ENCODE measurements at regions not wholly inside any gene's neighbourhood (a gene's known extent, or its start where the extent isn't known, plus 50 kb on each side); places are given as distances from the start of the nearest gene placed in this dataset.
A peak's percentile ranks its signal among the peaks of the same experiment; 100 is the strongest.

GRCh38 chr4:174438711-174439110 is 83.6 kb downstream of the HPGD start:
- no peak for ATAC-seq (replicated peaks in 1 of 2)
- no peaks in the 10 kb centered on the region for H3K4me1 Mint-ChIP-seq (ENCODE audit: low read depth)
- no peak overlapping the region for H3K4me3 Mint-ChIP-seq
- no peak overlapping the region for H3K27ac Mint-ChIP-seq
- no peaks in the 10 kb centered on the region for H3K36me3 Mint-ChIP-seq (ENCODE audit: insufficient read depth in 2 of 2)
- DNase-seq, result no peak
- peaks cover 0 to 4% of the 10 kb centered on the region in 2 donors for H3K9me3 Mint-ChIP-seq
- H3K27me3 Mint-ChIP-seq (ENCODE audit: low read depth), result no peaks in the 10 kb centered on the region

GRCh38 chr4:174437749-174438148 is 84.5 kb downstream of the HPGD start:
- peaks cover 3 to 4% of the 10 kb centered on the region in 2 donors for H3K9me3 Mint-ChIP-seq
- ATAC-seq (replicated peaks in 1 of 2), result no peak
- no peak for DNase-seq
- H3K36me3 Mint-ChIP-seq (ENCODE audit: insufficient read depth in 2 of 2), result no peaks in the 10 kb centered on the region
- no peak overlapping the region for H3K4me3 Mint-ChIP-seq
- H3K27ac Mint-ChIP-seq, result no peak overlapping the region
- H3K27me3 Mint-ChIP-seq (ENCODE audit: low read depth), result no peaks in the 10 kb centered on the region
- no peaks in the 10 kb centered on the region for H3K4me1 Mint-ChIP-seq (ENCODE audit: low read depth)

GRCh38 chr4:174437324-174437723 is 85.0 kb downstream of the HPGD start:
- H3K27me3 Mint-ChIP-seq (ENCODE audit: low read depth), result no peaks in the 10 kb centered on the region
- ATAC-seq (replicated peaks in 1 of 2) (no peak), DNase-seq (no peak)
- no peak overlapping the region for H3K4me3 Mint-ChIP-seq
- no peaks in the 10 kb centered on the region for H3K36me3 Mint-ChIP-seq (ENCODE audit: insufficient read depth in 2 of 2)
- H3K4me1 Mint-ChIP-seq (ENCODE audit: low read depth), result no peaks in the 10 kb centered on the region
- peaks cover 4% of the 10 kb centered on the region in 2 donors for H3K9me3 Mint-ChIP-seq
- H3K27ac Mint-ChIP-seq, result no peak overlapping the region

- H3K4me3 Mint-ChIP-seq, result no peak overlapping the region
- no peaks in the 10 kb centered on the region for H3K4me1 Mint-ChIP-seq (ENCODE audit: low read depth)
- DNase-seq (no peak), ATAC-seq (replicated peaks in 1 of 2) (no peak)
- H3K27ac Mint-ChIP-seq, result no peak overlapping the region
- no peaks in the 10 kb centered on the region for H3K36me3 Mint-ChIP-seq (ENCODE audit: insufficient read depth in 2 of 2)
- H3K9me3 Mint-ChIP-seq, result peaks cover 4% of the 10 kb centered on the region in 2 donors
- no peaks in the 10 kb centered on the region for H3K27me3 Mint-ChIP-seq (ENCODE audit: low read depth)
These were observed 85.9 kb downstream of the HPGD start for GRCh38 chr4:174436377-174436776.

- no peak for DNase-seq
- Mint-ChIP-seq H3K27ac (no peak overlapping the region), H3K27me3 (ENCODE audit: low read depth) (no peaks in the 10 kb centered on the region), H3K9me3 (peaks cover 4% of the 10 kb centered on the region in 2 donors), H3K36me3 (ENCODE audit: insufficient read depth in 2 of 2) (no peaks in the 10 kb centered on the region), H3K4me1 (ENCODE audit: low read depth) (no peaks in the 10 kb centered on the region), H3K4me3 (no peak overlapping the region)
- ATAC-seq (replicated peaks in 1 of 2), result no peak
These were observed 86.3 kb downstream of the HPGD start for GRCh38 chr4:174435974-174436373.

- Mint-ChIP-seq H3K36me3 (ENCODE audit: insufficient read depth in 2 of 2) (no peaks in the 10 kb centered on the region), H3K27me3 (ENCODE audit: low read depth) (no peaks in the 10 kb centered on the region), H3K4me1 (ENCODE audit: low read depth) (no peaks in the 10 kb centered on the region), H3K4me3 (no peak overlapping the region), H3K9me3 (peaks cover 4% of the 10 kb centered on the region in 2 donors), H3K27ac (no peak overlapping the region)
- DNase-seq, result no peak
- no peak for ATAC-seq (replicated peaks in 1 of 2)
These were observed 87.8 kb downstream of the HPGD start for GRCh38 chr4:174434455-174434854.

- peaks cover 0 to 4% of the 10 kb centered on the region in 2 donors for H3K9me3 Mint-ChIP-seq
- no peak overlapping the region for H3K4me3 Mint-ChIP-seq
- no peaks in the 10 kb centered on the region for H3K36me3 Mint-ChIP-seq (ENCODE audit: insufficient read depth in 2 of 2)
- H3K27me3 Mint-ChIP-seq (ENCODE audit: low read depth), result no peaks in the 10 kb centered on the region
- ATAC-seq (replicated peaks in 1 of 2) (no peak), DNase-seq (no peak)
- H3K27ac Mint-ChIP-seq, result no peak overlapping the region
- H3K4me1 Mint-ChIP-seq (ENCODE audit: low read depth), result no peaks in the 10 kb centered on the region
These were observed 91.7 kb downstream of the HPGD start for GRCh38 chr4:174430576-174430975.

GRCh38 chr4:174429701-174430410 is 92.4 kb downstream of the HPGD start:
- DNase-seq (no peak), ATAC-seq (replicated peaks in 1 of 2) (no peak)
- H3K4me3 Mint-ChIP-seq, result no peak overlapping the region
- H3K27ac Mint-ChIP-seq, result no peak overlapping the region
- no peaks in the 10 kb centered on the region for H3K36me3 Mint-ChIP-seq (ENCODE audit: insufficient read depth in 2 of 2)
- peaks cover 0 to 4% of the 10 kb centered on the region in 2 donors for H3K9me3 Mint-ChIP-seq
- no peaks in the 10 kb centered on the region for H3K4me1 Mint-ChIP-seq (ENCODE audit: low read depth)
- no peaks in the 10 kb centered on the region for H3K27me3 Mint-ChIP-seq (ENCODE audit: low read depth)

- H3K9me3 Mint-ChIP-seq, result no peaks in the 10 kb centered on the region
- DNase-seq, result no peak
- peaks cover 11% of the 10 kb centered on the region for H3K4me1 Mint-ChIP-seq (ENCODE audit: low read depth)
- no peak overlapping the region for H3K4me3 Mint-ChIP-seq
- H3K36me3 Mint-ChIP-seq (ENCODE audit: insufficient read depth in 2 of 2), result no peaks in the 10 kb centered on the region
- no peaks in the 10 kb centered on the region for H3K27me3 Mint-ChIP-seq (ENCODE audit: low read depth)
- ATAC-seq (replicated peaks in 1 of 2), result no peak
- no peak overlapping the region for H3K27ac Mint-ChIP-seq
These were observed 94.6 kb downstream of the HPGD start for GRCh38 chr4:174427571-174428140.

- H3K4me1 Mint-ChIP-seq (ENCODE audit: low read depth), result peaks cover 16% of the 10 kb centered on the region
- H3K4me3 Mint-ChIP-seq, result no peak overlapping the region
- no peak overlapping the region for H3K27ac Mint-ChIP-seq
- no peaks in the 10 kb centered on the region for H3K36me3 Mint-ChIP-seq (ENCODE audit: insufficient read depth in 2 of 2)
- no peak for ATAC-seq (replicated peaks in 1 of 2)
- H3K9me3 Mint-ChIP-seq, result no peaks in the 10 kb centered on the region
- H3K27me3 Mint-ChIP-seq (ENCODE audit: low read depth), result peaks cover 6% of the 10 kb centered on the region
- DNase-seq, result no peak
These were observed 96.6 kb downstream of the HPGD start for GRCh38 chr4:174425669-174426068.

- DNase-seq (peak; percentile 6 to 31), ATAC-seq (replicated peaks in 1 of 2) (peak; percentile 96)
These were observed 98.9 kb downstream of the HPGD start for GRCh38 chr4:174423257-174423944.

GRCh38 chr4:174422893-174423256 is 99.4 kb downstream of the HPGD start:
- H3K27me3 Mint-ChIP-seq (ENCODE audit: low read depth), result peaks cover 6% of the 10 kb centered on the region
- H3K4me3 Mint-ChIP-seq, result no peak overlapping the region
- DNase-seq (no peak), ATAC-seq (replicated peaks in 1 of 2) (no peak)
- H3K36me3 Mint-ChIP-seq (ENCODE audit: insufficient read depth in 2 of 2), result no peaks in the 10 kb centered on the region
- peaks cover 26% of the 10 kb centered on the region for H3K4me1 Mint-ChIP-seq (ENCODE audit: low read depth)
- no peak overlapping the region for H3K27ac Mint-ChIP-seq
- no peaks in the 10 kb centered on the region for H3K9me3 Mint-ChIP-seq

More at GRCh38 chr4:174423257-174423944, 98.9 kb downstream of the HPGD start:
- H3K4me3 Mint-ChIP-seq, result peak overlapping the region in 1 of 2 donors; percentile 21
- H3K27ac Mint-ChIP-seq, result no peak overlapping the region
- peaks cover 26% of the 10 kb centered on the region for H3K4me1 Mint-ChIP-seq (ENCODE audit: low read depth)
- no peaks in the 10 kb centered on the region for H3K9me3 Mint-ChIP-seq
- peaks cover 6% of the 10 kb centered on the region for H3K27me3 Mint-ChIP-seq (ENCODE audit: low read depth)
- no peaks in the 10 kb centered on the region for H3K36me3 Mint-ChIP-seq (ENCODE audit: insufficient read depth in 2 of 2)

- ATAC-seq (replicated peaks in 1 of 2), result no peak
- Mint-ChIP-seq H3K4me1 (ENCODE audit: low read depth) (peaks cover 26% of the 10 kb centered on the region), H3K27me3 (ENCODE audit: low read depth) (peaks cover 6% of the 10 kb centered on the region), H3K9me3 (no peaks in the 10 kb centered on the region), H3K36me3 (ENCODE audit: insufficient read depth in 2 of 2) (no peaks in the 10 kb centered on the region), H3K4me3 (peak overlapping the region; percentile 7 to 17), H3K27ac (no peak overlapping the region)
- no peak for DNase-seq
These were observed 102.0 kb downstream of the HPGD start for GRCh38 chr4:174420316-174420715.
